T-helper 2 cell treated with Interferon-gamma antibody and Interleukin-4, amounts not matched to agents 5 μg/mL and 100 μg/mL, for 36 hours (primary cell): ENCODE measurements at regions not wholly inside any gene's neighbourhood (a gene's known extent, or its start where the extent isn't known, plus 50 kb on each side); places are given as distances from the start of the nearest gene placed in this dataset.

Source experiments
- DNase-seq: peaks from one replicate; pipeline ENCODE4 v3.0.0; 2021; ENCODE audit warnings: low spot score
- H3K27ac Mint-ChIP-seq: one replicate; pipeline ENCODE4 v1.8.0; 2021; ENCODE audit warnings: mild to moderate bottlenecking, mixed read lengths
- H3K27me3 Mint-ChIP-seq: one replicate; pipeline ENCODE4 v1.8.0; 2021; ENCODE audit warnings: low read depth, mixed read lengths
- H3K36me3 Mint-ChIP-seq: one replicate; pipeline ENCODE4 v1.8.0; 2021; ENCODE audit warnings: low read depth, mixed read lengths
- H3K4me1 Mint-ChIP-seq: one replicate; pipeline ENCODE4 v1.8.0; 2021; ENCODE audit warnings: low read depth, mixed read lengths
- H3K4me3 Mint-ChIP-seq: one replicate; pipeline ENCODE4 v1.8.0; 2022; ENCODE audit warnings: mild to moderate bottlenecking, moderate library complexity, mixed read lengths
- H3K9me3 Mint-ChIP-seq: one replicate; pipeline ENCODE4 v1.8.0; 2021; ENCODE audit warnings: mixed read lengths

DNA sequence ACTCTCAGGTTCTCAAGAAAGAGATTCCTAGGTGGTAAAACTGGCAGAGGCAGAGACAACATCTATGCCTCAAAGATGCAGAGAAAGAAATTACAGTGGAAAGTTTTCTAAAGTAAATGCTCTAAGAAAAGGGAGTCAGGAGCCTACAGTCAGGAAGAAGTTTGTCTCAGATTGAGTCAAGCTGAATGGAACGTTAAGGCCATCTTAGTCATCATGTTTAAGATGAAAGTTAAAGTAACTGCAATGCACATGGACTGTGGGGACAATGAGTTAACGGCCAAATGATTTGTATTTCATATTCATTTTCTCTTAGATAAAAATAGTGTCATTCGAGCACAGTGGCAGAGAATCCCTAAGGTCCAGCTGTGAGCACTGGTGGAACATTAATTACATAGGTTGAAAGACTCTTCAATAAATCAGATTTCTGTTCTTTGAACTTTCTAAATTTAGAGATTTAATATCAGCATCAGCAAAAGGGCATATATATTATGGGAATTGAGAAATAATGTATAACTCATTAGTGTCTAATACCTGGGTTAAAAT is 384.6 kb downstream of the DTHD1 start:
- Mint-ChIP-seq H3K4me1 (no peaks in the 10 kb centered on the region), H3K36me3 (no peaks in the 10 kb centered on the region), H3K27me3 (no peaks in the 10 kb centered on the region), H3K9me3 (no peaks in the 10 kb centered on the region), H3K4me3 (no peak overlapping the region), H3K27ac (no peak overlapping the region)
- DNase-seq = no peak

DNA sequence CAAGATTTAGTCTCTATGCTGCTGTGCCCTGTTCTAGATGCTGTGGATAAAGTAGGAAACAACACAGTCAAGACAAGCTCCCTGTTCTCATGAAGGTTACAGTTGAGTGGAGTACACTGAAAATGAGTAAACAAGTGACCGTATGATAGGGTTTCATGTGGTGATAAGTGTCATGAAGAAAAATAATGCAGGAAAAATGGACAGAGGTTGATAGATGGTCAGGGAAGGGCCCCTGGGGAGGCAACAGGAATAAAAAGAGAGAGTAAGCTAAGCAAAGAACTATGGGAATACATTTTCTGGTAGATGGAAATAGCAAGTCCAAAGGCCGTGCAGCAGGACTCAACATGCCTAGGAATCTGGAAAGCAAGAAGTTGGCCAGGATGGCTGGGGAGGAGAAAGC is 394.0 kb downstream of the DTHD1 start:
- DNase-seq = no peak
- Mint-ChIP-seq H3K27ac (no peak overlapping the region), H3K4me1 (no peaks in the 10 kb centered on the region), H3K4me3 (no peak overlapping the region), H3K27me3 (no peaks in the 10 kb centered on the region), H3K9me3 (no peaks in the 10 kb centered on the region), H3K36me3 (no peaks in the 10 kb centered on the region)

- Mint-ChIP-seq H3K36me3 (no peaks in the 10 kb centered on the region), H3K4me3 (no peak overlapping the region), H3K27me3 (no peaks in the 10 kb centered on the region), H3K27ac (no peak overlapping the region), H3K9me3 (no peaks in the 10 kb centered on the region), H3K4me1 (no peaks in the 10 kb centered on the region)
- DNase-seq = no peak
Measured at GRCh38 chr4:36676139-36677050, 395.0 kb downstream of the DTHD1 start.

DNA sequence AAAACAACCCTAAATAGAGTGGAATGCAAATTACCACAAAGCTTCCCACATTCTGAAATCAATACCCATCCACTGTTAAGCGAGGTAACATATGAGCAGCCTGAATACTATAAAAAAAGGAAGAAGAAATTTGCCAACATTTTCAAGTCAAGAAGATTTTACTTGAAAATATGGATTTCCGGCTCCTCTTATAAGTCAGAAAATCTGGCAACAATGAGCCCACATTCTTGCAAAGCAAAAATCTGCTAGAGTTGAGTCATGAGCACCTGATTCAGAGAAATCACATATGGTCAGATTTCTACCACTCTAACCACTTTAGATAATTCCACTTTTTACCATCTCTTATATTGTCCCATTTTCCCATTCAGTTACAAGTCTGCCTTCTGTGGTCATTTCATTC is 395.7 kb downstream of the DTHD1 start:
- no peak for DNase-seq
- Mint-ChIP-seq H3K9me3 (no peaks in the 10 kb centered on the region), H3K27me3 (no peaks in the 10 kb centered on the region), H3K36me3 (no peaks in the 10 kb centered on the region), H3K4me1 (no peaks in the 10 kb centered on the region), H3K27ac (no peak overlapping the region), H3K4me3 (no peak overlapping the region)

GRCh38 chr4:36677874-36678273 is 396.5 kb downstream of the DTHD1 start:
- H3K4me1 Mint-ChIP-seq = no peaks in the 10 kb centered on the region
- no peaks in the 10 kb centered on the region for H3K9me3 Mint-ChIP-seq
- no peak overlapping the region for H3K4me3 Mint-ChIP-seq
- H3K27ac Mint-ChIP-seq = no peak overlapping the region
- no peaks in the 10 kb centered on the region for H3K27me3 Mint-ChIP-seq
- no peaks in the 10 kb centered on the region for H3K36me3 Mint-ChIP-seq
- no peak for DNase-seq

GRCh38 chr4:36687681-36688080 is 406.3 kb downstream of the DTHD1 start:
- Mint-ChIP-seq H3K4me3 (no peak overlapping the region), H3K27me3 (no peaks in the 10 kb centered on the region), H3K9me3 (peaks cover 17% of the 10 kb centered on the region), H3K27ac (no peak overlapping the region), H3K4me1 (no peaks in the 10 kb centered on the region), H3K36me3 (no peaks in the 10 kb centered on the region)
- DNase-seq = no peak

GRCh38 chr4:36692586-36692985 is 411.2 kb downstream of the DTHD1 start:
- Mint-ChIP-seq H3K9me3 (peaks cover 13% of the 10 kb centered on the region), H3K4me1 (no peaks in the 10 kb centered on the region), H3K36me3 (no peaks in the 10 kb centered on the region), H3K27me3 (no peaks in the 10 kb centered on the region), H3K4me3 (no peak overlapping the region), H3K27ac (no peak overlapping the region)
- no peak for DNase-seq

DNA sequence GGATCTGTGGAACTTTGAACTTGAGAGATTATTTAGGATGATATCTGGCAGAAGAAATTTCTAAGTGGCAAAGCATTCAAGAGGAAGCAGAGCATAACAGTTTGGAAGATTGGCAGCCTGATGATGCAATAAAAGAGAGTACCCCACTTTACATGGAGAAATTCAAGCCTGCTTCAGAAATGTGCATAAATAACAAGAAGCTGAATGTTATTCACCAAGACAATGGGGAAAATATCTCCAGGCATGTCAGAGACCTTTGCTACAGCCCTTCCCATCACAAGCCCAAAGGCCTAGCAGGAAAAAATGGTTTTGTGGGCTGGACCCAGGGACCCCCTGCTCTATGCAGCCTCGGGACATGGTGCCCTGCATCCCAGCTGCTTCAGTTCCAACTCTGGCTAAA is 420.8 kb downstream of the DTHD1 start:
- Mint-ChIP-seq H3K4me1 (no peaks in the 10 kb centered on the region), H3K27me3 (no peaks in the 10 kb centered on the region), H3K4me3 (no peak overlapping the region), H3K36me3 (no peaks in the 10 kb centered on the region), H3K27ac (no peak overlapping the region), H3K9me3 (no peaks in the 10 kb centered on the region)
- DNase-seq = no peak

DNA sequence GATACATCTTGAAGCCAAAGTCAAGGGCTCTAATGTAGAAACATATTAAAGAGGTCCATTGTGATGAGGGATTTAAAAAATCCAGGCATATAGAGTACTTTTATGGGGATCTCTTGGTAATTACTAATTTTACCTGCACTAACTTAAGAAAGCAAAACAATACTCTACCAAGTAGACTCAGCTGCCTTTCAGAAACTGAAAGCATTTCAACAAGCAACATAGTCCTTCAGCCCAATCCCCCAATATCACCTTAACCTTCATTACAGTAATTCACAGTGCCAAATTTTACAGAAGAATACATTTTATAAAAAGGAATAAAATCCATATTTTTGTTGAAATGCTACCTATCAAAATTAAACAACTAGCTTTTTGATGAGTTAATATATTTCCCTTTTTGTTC is 422.9 kb downstream of the DTHD1 start:
- H3K36me3 Mint-ChIP-seq = no peaks in the 10 kb centered on the region
- no peaks in the 10 kb centered on the region for H3K4me1 Mint-ChIP-seq
- no peak for DNase-seq
- no peaks in the 10 kb centered on the region for H3K27me3 Mint-ChIP-seq
- H3K27ac Mint-ChIP-seq = no peak overlapping the region
- H3K4me3 Mint-ChIP-seq = no peak overlapping the region
- H3K9me3 Mint-ChIP-seq = no peaks in the 10 kb centered on the region

DNA sequence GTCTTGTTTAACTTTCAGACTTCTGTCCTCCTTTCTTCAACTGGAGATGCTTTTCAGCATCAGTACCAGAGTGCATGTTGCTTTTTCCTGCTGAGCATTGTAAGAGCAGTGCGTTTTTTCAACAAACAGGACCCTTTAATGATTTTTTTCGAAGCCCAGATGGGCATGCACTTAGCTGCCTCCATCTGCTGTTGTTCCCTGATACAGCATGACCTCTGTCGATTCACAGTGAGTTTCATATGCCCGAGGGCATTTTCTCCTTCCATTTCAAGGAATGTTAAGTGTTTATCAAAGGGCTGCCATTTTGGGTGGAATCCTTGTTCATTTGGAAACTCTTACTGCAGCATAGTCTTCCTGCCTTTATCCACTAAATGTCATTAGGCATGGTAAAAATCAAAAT is 428.6 kb downstream of the DTHD1 start:
- no peak overlapping the region for H3K4me3 Mint-ChIP-seq
- H3K27ac Mint-ChIP-seq = no peak overlapping the region
- H3K27me3 Mint-ChIP-seq = no peaks in the 10 kb centered on the region
- no peaks in the 10 kb centered on the region for H3K4me1 Mint-ChIP-seq
- H3K9me3 Mint-ChIP-seq = no peaks in the 10 kb centered on the region
- H3K36me3 Mint-ChIP-seq = no peaks in the 10 kb centered on the region
- no peak for DNase-seq

- no peak overlapping the region for H3K27ac Mint-ChIP-seq
Measured at GRCh38 chr4:36712013-36712412, 430.6 kb downstream of the DTHD1 start.

GRCh38 chr4:36716874-36717273 is 435.5 kb downstream of the DTHD1 start:
- Mint-ChIP-seq H3K27me3 (no peaks in the 10 kb centered on the region), H3K36me3 (no peaks in the 10 kb centered on the region), H3K4me1 (no peaks in the 10 kb centered on the region), H3K4me3 (no peak overlapping the region), H3K27ac (no peak overlapping the region), H3K9me3 (no peaks in the 10 kb centered on the region)
- no peak for DNase-seq

More at GRCh38 chr4:36712013-36712412, 430.6 kb downstream of the DTHD1 start:
- H3K27me3 Mint-ChIP-seq = no peaks in the 10 kb centered on the region
- H3K36me3 Mint-ChIP-seq = no peaks in the 10 kb centered on the region
- no peaks in the 10 kb centered on the region for H3K4me1 Mint-ChIP-seq
- H3K9me3 Mint-ChIP-seq = no peaks in the 10 kb centered on the region
- no peak overlapping the region for H3K4me3 Mint-ChIP-seq
- DNase-seq = no peak

DNA sequence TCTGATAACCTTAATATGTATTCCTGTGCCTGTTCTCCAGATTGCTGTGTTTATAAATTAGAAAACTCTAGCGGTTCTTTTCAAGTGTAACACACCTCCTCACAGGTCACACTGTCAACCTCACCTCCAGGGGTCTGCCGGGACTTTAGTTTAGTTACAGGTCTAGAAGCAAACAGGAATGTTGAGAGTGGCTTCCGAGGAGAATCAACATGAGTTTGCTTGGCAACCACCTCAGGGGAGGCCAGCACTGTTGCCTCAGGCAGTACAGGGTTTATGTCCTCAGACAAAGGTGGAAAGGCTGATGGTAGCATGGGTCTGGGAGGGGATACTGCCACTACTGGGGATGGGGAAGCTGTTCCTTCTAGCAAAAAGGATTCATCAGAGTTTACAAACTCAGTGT is 438.0 kb downstream of the DTHD1 start:
- Mint-ChIP-seq H3K27ac (no peak overlapping the region), H3K4me3 (no peak overlapping the region), H3K4me1 (no peaks in the 10 kb centered on the region), H3K36me3 (no peaks in the 10 kb centered on the region), H3K27me3 (no peaks in the 10 kb centered on the region), H3K9me3 (no peaks in the 10 kb centered on the region)
- no peak for DNase-seq

- no peaks in the 10 kb centered on the region for H3K9me3 Mint-ChIP-seq
- no peak overlapping the region for H3K4me3 Mint-ChIP-seq
- H3K27me3 Mint-ChIP-seq = no peaks in the 10 kb centered on the region
- no peak for DNase-seq
- no peak overlapping the region for H3K27ac Mint-ChIP-seq
- H3K36me3 Mint-ChIP-seq = no peaks in the 10 kb centered on the region
- no peaks in the 10 kb centered on the region for H3K4me1 Mint-ChIP-seq
Measured at GRCh38 chr4:36722986-36723385, 441.6 kb downstream of the DTHD1 start.

DNA sequence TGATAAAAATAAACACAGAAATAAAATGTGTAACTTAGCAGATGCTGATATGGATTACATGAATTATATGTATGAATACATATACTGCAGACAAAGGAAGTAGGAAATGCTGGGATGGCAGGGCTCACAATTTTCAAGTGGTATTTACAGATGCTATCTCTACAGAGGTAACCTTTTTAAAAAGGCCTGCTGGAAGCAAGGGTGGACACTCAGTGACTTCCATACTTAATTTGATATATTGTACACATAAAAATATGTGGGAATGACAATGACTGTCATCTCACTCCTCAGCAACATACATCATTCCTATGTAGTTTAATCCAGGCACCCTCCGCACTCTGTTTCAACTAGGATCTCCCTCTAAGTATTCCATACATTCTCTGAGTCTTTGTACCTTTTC is 452.9 kb downstream of the DTHD1 start:
- Mint-ChIP-seq H3K4me1 (no peaks in the 10 kb centered on the region), H3K4me3 (no peak overlapping the region), H3K9me3 (no peaks in the 10 kb centered on the region), H3K27me3 (no peaks in the 10 kb centered on the region), H3K27ac (no peak overlapping the region), H3K36me3 (no peaks in the 10 kb centered on the region)
- no peak for DNase-seq
